GM21528 (cell line): ENCODE measurements at regions not wholly inside any gene's neighbourhood (a gene's known extent, or its start where the extent isn't known, plus 50 kb on each side); places are given as distances from the start of the nearest gene placed in this dataset.
"Not testable (repeated sequence)": the region's sequence is repeated elsewhere in the genome, so short reads cannot be mapped to it uniquely, and the experiment has no call there.

Source experiments
- ATAC-seq: cut with Tn5 transposase; IDR thresholded peaks from one replicate; pipeline ENCODE4 v1.9.1; 2021; ENCODE audit warnings: mild to moderate bottlenecking, moderate library complexity; ENCODE audit not compliant: unreplicated experiment, low FRiP score

DNA sequence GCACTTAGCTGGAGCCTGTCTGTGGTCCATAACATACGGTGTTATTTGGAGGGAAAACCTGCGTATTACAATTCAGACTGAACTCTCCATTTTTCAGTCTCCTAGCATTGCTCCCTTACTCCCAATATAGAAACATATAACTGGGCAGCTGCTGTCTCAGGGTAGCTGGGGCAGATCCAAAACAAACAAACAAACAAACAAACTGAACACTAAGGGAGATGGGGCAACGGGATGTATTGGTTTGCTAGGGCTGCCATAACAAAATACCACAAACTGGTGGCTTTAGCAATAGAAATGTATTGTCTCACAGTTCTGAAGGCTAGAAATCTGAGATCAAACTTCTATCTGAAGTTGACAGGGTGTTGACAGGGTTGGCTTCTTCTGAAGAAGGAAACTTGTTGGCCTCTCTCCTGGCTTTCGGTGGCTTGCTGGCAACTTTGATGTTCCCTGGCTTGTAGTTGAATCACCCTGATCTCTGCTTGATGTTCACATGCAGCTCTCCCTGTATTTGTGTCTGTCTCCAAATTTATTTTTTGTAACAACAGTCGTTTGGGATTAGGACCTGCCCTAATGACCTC is 329.3 kb upstream of the ZNF804A start:
- no peak for ATAC-seq

DNA sequence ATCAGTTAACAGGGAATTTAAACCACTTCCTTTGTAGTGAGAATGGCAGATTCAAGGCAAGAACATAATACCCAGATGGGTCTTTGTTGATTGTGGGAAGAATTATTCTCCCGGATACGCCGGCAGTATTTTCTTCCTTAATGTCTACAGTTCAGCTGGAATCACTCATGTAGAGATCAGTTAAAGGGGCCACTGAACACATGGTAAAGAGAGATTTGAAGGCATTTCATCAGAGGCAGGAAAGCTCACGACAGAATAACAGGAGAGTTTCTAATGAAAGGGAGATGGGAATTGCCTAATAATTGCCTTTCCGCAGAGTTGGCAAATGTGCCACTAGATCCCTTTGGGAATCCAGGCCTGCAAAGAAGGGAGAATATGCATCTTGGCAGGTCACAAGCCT is 327.7 kb upstream of the ZNF804A start:
- ATAC-seq, result no peak

DNA sequence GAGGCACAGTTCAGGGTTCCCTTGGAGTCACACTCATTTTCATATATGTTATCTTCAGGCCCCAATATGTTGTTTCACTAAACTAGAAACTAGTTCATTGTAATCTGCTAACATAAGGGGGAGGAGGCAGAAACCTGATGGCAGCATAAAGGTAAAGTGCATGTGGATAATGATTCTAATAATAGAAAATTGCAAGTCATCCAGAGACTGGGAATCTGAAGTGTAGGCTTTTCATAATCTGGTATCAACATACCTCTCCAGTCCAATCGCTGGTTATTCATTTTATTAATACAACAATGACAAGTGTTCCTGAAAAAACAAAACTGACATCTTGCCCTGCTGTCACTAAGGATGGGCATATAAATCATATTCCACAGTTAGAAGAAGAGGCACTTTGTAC is 326.3 kb upstream of the ZNF804A start:
- ATAC-seq, result no peak

GRCh38 chr2:184294831-184295230 is 303.5 kb upstream of the ZNF804A start:
- no peak for ATAC-seq

GRCh38 chr2:184297085-184297484 is 301.2 kb upstream of the ZNF804A start:
- no peak for ATAC-seq

GRCh38 chr2:184302506-184302905 is 295.8 kb upstream of the ZNF804A start:
- ATAC-seq, result no peak

GRCh38 chr2:184304006-184304405 is 294.3 kb upstream of the ZNF804A start:
- ATAC-seq, result no peak

- ATAC-seq, result no peak
Observed at GRCh38 chr2:184305105-184305504, 293.2 kb upstream of the ZNF804A start.

- ATAC-seq, result no peak
Observed at GRCh38 chr2:184308706-184309105, 289.6 kb upstream of the ZNF804A start.

DNA sequence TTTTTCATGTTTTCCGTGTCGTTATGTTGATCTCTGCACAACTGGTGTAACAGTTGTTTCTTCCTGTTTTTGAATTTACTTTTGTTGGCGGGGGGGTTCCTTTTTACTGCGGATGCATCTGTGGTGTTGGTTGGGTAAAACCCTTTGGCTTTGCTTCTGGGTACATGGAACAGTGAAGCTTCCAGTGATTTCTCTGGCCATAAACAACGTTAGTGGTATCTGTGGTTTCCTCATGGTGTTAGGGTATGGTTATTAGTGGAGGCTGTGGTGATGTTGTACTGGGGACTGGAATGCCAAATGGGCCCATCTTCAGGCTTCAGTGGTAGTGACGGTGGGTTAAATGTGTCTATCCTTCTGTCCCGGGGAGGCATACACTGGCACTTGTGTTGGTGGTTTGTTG is 285.4 kb upstream of the ZNF804A start:
- ATAC-seq, result no peak

DNA sequence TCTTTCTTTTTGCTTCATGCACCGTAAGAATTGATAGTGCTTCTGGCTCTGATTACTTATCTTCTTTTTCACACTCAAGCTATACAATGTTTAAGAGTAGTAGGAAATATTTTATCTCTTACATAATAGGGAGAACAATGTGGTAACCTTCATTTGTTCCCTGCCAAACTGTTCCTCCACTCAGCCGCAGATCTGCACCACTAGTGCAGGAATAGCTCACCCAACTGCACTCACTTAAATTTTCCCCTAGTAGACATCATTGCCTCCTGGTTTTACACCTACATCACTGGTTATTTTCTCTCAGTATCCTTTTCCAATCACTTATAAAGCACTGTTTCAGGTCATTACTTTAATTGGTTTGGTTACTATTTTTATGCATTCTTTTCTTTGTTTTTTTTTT is 283.5 kb upstream of the ZNF804A start:
- ATAC-seq, result no peak

DNA sequence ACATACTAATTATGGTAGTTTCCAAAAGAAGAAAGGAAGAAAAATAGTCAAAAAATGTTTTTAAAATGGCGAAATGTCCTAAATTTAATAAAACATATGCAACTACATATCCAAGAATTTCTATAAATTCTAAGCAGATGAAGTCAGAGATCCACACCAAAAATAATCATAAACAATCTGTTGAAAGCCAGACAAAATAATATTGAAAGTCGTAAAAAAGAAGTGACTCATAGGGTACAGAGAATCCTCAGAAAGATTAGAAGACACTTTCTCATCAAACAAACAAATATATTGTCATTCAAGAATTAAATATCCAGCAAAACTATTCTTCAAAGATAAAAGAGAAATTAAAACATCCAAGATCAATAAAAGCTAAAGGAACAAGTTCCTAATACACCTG is 281.4 kb upstream of the ZNF804A start:
- ATAC-seq, result no peak

GRCh38 chr2:184322615-184323014 is 275.7 kb upstream of the ZNF804A start:
- no peak for ATAC-seq

DNA sequence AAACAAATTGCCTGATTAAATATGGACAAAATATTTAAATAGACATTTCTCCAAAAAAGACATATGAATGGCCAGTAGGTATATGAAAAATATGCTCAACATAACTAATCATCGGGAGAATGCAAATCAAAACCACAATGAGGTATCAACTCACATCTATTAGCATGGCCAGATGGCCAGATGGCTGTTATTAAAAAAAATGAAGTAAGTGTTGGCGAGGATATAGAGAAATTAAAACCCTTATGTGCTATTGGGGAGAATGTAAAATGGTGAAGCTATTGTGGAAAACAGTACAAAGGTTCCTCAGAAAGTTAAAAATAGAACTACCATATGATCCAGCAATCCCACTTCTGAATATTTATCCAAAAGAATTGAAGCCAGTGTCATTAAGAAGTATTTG is 272.3 kb upstream of the ZNF804A start:
- no peak for ATAC-seq

DNA sequence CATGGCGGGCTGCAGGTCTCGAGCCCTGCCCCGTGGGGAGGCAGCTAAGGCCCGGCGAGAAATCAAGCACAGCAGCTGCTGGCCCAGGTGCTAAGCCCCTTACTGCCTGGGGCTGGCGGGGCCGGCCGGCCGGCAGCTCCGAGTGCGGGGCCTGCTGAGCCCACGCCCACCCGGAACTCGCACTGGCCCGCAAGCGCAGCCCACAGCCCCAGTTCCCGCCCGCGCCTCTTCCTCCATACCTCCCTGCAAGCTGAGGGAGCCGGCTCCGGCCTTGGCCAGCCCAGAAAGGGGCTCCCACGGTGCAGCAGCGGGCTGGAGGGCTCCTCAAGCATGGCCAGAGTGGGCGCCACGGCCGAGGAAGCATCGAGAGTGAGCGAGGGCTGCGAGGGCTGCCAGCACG is 270.5 kb upstream of the ZNF804A start:
- ATAC-seq, result not testable (repeated sequence)

DNA sequence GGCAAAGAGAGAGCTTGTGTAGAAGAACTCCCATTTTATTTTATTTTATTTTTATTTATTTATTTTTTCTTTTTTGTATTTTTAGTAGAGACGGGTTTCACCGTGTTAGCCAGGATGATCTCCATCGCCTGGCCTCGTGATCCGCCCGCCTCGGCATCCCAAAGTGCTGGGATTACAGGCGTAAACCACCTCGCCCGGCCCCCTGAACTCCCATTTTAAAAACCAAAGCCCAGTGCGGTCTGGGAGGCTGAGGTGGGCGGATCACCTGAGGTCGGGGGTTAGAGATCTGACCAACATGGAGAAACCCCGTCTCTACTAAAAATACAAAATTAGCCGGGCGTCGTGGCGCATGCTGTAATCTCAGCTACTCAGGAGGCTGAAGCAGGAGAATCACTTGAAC is 267.8 kb upstream of the ZNF804A start:
- not testable (repeated sequence) for ATAC-seq

DNA sequence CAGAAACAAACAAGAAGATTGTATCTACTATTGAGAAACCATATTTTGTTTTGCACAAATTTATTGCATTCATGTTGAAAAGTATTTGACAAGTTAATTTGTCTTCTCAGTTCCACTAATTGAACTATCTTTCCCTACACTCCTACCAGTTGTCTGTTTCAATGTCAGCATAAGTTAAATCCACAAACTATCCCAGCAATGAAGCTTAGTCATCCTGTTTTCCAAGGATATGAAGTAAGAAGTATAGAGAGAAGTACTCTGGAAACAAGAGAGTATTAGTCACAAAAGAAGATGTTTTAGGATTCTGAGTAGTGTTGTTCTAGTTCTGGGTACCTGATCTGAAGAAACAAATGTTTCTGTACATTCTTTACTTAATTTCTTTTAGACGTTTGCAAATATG is 261.6 kb upstream of the ZNF804A start:
- ATAC-seq, result no peak

DNA sequence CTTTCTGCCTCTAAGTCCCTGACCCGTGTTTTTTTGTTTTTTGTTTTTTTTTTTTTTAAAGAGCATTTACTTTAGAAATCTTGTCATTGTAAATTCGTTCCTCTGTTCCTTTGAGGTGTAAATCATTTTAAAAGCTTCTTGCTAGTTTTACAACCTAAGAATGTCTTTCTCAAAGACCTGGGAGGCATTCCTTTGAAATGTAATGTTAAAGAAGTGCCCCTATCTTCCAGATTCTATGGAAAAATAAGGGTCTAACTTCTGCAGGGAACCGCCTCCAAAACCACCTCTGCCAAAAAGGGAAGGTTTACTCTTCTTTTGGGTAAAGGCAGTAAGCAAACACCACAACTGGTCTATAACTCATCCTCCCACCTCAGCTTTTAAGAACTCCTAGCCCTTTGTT is 259.6 kb upstream of the ZNF804A start:
- ATAC-seq, result no peak

- no peak for ATAC-seq
Observed at GRCh38 chr2:184339966-184340365, 258.4 kb upstream of the ZNF804A start.

GRCh38 chr2:184346338-184346862 is 251.9 kb upstream of the ZNF804A start:
- no peak for ATAC-seq

GRCh38 chr2:184351126-184351525 is 247.2 kb upstream of the ZNF804A start:
- no peak for ATAC-seq

GRCh38 chr2:184357033-184357432 is 241.3 kb upstream of the ZNF804A start:
- ATAC-seq, result no peak

DNA sequence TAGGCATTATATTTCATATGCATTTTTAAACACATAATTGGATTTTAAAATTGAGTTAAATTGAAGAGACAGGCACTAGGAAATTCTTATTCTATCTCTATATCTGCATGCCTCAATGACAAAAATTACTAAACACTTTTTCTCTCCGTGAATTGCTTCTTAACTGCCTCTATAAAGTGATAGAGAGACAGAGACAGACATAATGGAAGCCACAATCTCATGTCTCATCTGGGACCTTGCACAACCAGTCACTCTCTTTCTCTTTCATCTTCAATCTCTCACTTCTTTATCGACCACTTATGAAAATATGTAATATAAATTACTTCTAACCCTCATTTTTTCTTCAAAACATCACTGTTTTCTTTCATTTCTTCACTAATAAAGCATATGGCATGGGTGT is 238.9 kb upstream of the ZNF804A start:
- no peak for ATAC-seq
